ENCODE measurements at regions not wholly inside any gene's neighbourhood (a gene's known extent, or its start where the extent isn't known, plus 50 kb on each side); places are given as distances from the start of the nearest gene placed in this dataset.

- no peak for DNase-seq
- in situ Hi-C loops (cut with HindIII; ENCODE audit: low pct_ligation_motif_present, low pct_unique_long_range_greater_than_20kb, low sequenced_read_pairs), result no loop called here
These were observed 139.6 kb downstream of the FAT3 start for GRCh38 chr11:92364177-92364576.

DNA sequence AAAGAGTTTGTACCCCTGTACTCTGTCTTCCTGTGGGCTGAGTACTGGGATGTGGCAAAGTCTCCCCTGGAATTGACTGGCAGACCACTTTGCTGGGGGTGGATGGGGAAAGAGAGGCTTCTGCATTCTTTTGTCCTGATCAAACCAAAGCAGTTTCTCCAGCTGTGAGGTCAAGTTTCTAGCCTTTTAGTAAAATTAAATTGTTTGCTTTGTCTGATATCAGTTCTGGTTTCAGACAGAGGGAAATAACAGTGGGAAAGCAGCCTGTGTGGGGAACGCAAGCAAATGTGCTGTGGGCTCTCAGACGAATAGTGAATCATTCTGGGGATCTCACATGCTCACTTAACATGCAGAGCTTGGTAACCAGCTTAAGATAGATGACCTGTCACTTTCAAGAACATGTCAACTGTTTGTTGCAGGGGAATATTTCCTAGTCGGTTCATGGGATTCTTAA is 151.6 kb downstream of the FAT3 start:
- in situ Hi-C loops (cut with HindIII; ENCODE audit: low pct_ligation_motif_present, low pct_unique_long_range_greater_than_20kb, low sequenced_read_pairs), result no loop called here
- DNase-seq, result no peak

- in situ Hi-C loops (cut with HindIII; ENCODE audit: low pct_ligation_motif_present, low pct_unique_long_range_greater_than_20kb, low sequenced_read_pairs), result no loop called here
- DNase-seq, result no peak
These were observed 152.1 kb downstream of the FAT3 start for GRCh38 chr11:92376680-92377079.

- in situ Hi-C loops (cut with HindIII; ENCODE audit: low pct_ligation_motif_present, low pct_unique_long_range_greater_than_20kb, low sequenced_read_pairs), result no loop called here
- no peak for DNase-seq
These were observed 156.3 kb downstream of the FAT3 start for GRCh38 chr11:92380882-92381281.

GRCh38 chr11:92382311-92382710 is 157.7 kb downstream of the FAT3 start:
- no peak for DNase-seq
- in situ Hi-C loops (cut with HindIII; ENCODE audit: low pct_ligation_motif_present, low pct_unique_long_range_greater_than_20kb, low sequenced_read_pairs), result no loop called here

GRCh38 chr11:92383430-92383829 is 158.8 kb downstream of the FAT3 start:
- no peak for DNase-seq
- in situ Hi-C loops (cut with HindIII; ENCODE audit: low pct_ligation_motif_present, low pct_unique_long_range_greater_than_20kb, low sequenced_read_pairs), result no loop called here

DNA sequence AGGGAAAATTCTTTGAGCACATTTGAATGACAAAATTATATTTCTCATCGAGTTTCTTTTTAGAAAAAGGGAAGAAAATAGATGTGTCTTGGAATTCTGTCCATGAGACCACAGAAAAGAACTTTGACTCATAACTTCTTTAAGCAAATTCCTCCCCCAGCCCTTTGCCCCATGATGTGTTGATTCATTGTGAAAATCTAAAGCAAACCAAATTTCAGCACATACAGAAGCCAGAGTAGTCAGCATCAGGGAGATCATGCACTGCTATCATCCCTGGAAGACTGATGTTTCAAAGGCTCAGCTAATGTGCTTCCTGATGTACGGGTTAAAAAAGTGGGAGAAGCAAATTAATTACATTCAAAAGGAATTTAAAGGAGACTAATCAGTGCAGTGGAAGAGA is 159.7 kb downstream of the FAT3 start:
- DNase-seq, result no peak
- in situ Hi-C loops (cut with HindIII; ENCODE audit: low pct_ligation_motif_present, low pct_unique_long_range_greater_than_20kb, low sequenced_read_pairs), result no loop called here

DNA sequence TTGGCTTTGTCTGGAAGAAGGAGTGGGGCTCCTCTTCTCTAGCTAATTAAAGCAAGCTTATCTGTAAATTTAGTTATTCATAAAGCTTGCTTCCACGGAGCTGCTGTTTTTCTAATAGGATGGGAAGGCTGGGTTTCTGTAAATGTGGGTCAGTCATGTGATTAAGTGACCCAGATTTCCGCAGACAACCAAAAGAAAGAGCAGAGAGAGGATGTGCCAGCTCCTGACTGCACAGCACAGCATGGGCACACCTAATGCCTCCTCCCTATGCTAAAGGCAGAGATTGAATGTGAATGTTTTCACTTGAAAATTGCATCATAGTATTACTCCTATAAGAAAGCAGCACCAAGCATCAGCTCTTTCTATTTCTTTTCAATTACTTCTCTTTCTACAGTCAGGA is 160.2 kb downstream of the FAT3 start:
- no peak for DNase-seq

DNA sequence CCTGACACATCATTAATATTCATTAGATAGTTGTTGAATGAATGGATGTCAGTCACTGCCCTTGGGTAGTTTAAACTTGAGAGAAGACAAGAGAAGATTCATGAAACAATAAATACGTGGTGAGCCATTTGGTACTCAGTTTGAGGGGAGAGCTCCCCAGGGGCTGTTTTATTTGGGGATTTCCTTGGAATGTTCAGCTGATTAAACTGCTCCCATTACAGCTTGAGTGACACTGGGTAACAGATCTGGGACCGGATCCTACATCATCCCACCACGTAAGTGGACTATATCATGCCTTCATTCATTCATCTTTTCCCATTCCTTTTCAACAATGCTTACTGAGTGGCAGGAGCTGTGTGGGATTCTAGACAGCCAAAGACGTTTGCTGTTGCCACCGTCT is 162.0 kb downstream of the FAT3 start:
- in situ Hi-C loops (cut with HindIII; ENCODE audit: low pct_ligation_motif_present, low pct_unique_long_range_greater_than_20kb, low sequenced_read_pairs), result no loop called here
- DNase-seq, result no peak

More for the DNA sequence above, 160.2 kb downstream of the FAT3 start:
- in situ Hi-C loops (cut with HindIII; ENCODE audit: low pct_ligation_motif_present, low pct_unique_long_range_greater_than_20kb, low sequenced_read_pairs), result no loop called here

DNA sequence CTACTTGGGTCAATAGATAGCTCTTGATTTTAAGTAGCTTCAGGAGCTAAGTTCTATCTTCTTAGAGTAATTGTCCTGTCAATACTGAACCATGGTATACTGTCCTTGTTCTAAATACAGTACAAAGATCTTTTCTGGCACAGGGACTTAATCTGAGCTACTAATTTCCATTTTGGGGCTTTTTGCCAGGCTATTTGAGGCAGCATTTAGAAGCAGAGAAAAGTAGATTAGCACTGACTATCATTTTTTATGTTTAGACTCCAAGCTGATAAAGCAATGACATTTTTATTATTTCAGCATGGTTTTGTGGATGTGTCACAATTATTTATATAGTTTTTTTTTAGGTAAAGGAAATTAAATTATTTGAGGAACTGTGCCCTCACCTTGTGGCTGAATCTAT is 163.2 kb downstream of the FAT3 start:
- no peak for DNase-seq
- in situ Hi-C loops (cut with HindIII; ENCODE audit: low pct_ligation_motif_present, low pct_unique_long_range_greater_than_20kb, low sequenced_read_pairs), result no loop called here

- in situ Hi-C loops (cut with HindIII; ENCODE audit: low pct_ligation_motif_present, low pct_unique_long_range_greater_than_20kb, low sequenced_read_pairs), result no loop called here
- no peak for DNase-seq
These were observed 163.8 kb downstream of the FAT3 start for GRCh38 chr11:92388380-92388779.

GRCh38 chr11:92390783-92391182 is 166.2 kb downstream of the FAT3 start:
- DNase-seq, result no peak
- in situ Hi-C loops (cut with HindIII; ENCODE audit: low pct_ligation_motif_present, low pct_unique_long_range_greater_than_20kb, low sequenced_read_pairs), result no loop called here

DNA sequence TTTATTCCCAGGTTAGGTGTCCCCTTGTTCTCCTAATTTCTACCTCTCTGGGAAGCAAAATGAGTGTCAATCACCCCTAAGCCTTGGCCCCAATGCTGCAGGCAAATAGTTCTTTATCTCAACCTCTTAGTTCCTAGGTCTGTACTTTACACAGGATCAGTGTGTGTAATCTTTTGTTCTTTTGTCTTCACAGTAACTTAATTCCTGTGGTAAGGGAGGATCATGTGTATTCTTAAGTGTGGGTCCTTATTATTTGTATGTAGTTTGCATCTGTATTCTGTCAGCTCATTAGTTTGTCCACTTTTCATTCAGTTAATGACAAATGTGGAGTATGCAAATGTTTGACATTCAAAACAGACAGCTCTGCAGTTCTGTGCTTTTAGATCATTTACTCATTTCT is 166.7 kb downstream of the FAT3 start:
- no peak for DNase-seq
- in situ Hi-C loops (cut with HindIII; ENCODE audit: low pct_ligation_motif_present, low pct_unique_long_range_greater_than_20kb, low sequenced_read_pairs), result no loop called here

DNA sequence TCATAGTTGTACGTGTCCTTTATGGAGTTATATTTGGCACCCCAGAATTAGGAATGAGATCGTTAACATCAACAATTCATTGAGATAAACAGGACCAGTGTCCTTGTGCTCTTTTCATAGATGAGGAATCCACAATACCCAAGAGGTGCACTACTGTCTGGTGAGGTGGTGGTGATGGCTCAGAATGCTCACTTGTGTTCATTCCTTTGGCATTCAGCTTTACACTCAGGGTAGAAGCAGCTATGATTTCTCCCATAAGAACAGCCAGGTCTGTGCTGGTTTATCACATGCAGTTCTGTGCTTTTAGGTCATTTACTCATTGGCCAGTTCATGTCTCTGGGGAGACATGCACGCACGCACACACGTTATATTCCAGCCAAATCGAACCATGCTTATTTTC is 167.2 kb downstream of the FAT3 start:
- no peak for DNase-seq
- in situ Hi-C loops (cut with HindIII; ENCODE audit: low pct_ligation_motif_present, low pct_unique_long_range_greater_than_20kb, low sequenced_read_pairs), result no loop called here

DNA sequence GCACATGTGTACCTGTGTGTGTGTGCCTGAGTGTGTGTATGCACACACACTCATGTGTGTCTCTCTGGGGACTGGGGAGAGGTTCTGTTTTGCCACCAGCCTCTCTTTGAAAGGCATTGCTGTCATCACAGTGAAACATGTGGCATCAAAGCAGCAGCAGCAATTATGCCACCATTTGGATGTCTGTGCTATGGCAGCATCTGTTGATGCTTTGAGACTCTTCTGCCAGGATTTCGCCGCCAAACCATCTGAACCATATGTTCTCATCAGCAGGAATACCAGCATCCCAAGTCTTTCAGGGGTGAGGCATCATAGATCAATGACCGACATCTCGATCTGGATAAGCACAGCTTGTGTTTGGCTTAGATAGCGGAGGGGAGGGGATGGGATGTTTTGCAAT is 168.6 kb downstream of the FAT3 start:
- no peak for DNase-seq
- in situ Hi-C loops (cut with HindIII; ENCODE audit: low pct_ligation_motif_present, low pct_unique_long_range_greater_than_20kb, low sequenced_read_pairs), result no loop called here

DNA sequence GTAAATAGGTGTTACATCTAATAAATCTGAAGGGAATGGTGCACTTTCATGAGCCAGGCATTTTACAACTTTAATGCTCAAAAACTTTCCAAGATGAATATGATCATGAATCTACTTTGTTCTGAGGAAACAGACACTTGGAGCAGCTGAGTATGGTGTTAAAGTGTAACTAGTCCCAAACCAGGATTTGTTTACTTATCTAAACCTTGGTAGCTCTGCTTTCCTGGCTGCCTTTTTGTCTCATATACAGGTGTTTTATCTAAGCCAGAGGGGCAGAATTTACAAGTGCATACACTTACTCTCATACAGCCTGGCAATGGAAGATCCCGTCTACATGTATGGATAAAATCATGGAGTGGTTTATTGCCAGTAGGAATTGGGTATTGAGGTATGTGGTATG is 171.5 kb downstream of the FAT3 start:
- in situ Hi-C loops (cut with HindIII; ENCODE audit: low pct_ligation_motif_present, low pct_unique_long_range_greater_than_20kb, low sequenced_read_pairs), result no loop called here
- no peak for DNase-seq

DNA sequence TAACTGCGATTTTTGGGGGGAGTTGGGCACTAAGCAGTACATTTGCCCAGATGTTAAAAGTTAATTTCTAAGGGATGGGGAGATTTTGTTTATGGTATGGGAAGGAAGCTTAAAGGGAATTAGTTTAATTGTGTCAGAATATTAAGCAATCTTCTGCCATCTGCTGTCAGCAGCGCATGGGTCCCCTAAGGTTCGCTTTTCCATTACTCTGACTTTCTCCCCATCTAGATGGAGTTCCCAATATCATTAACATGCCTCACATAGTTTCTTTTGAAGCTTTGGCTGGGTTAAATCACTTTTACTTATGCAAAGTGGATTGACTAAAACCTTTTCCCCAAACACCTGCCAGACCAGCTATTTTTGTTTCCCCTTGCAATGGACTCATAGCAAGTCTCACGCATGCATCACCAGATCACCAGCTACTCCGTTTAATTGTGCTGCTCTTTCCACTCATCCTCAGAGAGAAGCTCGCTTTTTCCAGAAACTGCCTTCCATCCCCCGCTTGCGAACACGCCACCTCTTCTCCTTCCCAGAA is 172.7 kb downstream of the FAT3 start:
- in situ Hi-C loops (cut with HindIII; ENCODE audit: low pct_ligation_motif_present, low pct_unique_long_range_greater_than_20kb, low sequenced_read_pairs), result no loop called here
- DNase-seq, result no peak

DNA sequence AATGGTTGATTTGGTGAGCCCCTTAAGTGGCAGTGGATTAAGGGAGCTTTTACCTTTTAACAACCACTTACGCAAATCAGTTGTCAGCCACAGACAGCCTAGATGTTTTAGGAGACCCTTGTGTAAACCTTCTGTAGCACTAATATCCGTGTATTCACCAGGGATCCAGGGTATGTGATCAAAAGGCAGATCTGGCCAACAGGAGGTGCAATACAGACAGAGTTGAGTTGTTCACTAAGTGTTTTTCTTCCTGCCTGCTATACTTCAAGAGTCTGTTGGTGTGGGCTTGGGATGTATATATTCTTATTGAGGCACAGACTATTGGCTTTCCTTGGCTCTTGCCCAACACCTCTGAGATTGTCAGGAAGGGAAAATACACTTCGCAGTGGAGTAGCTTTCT is 175.1 kb downstream of the FAT3 start:
- no peak for DNase-seq
- in situ Hi-C loops (cut with HindIII; ENCODE audit: low pct_ligation_motif_present, low pct_unique_long_range_greater_than_20kb, low sequenced_read_pairs), result no loop called here

GRCh38 chr11:92401520-92401919 is 176.9 kb downstream of the FAT3 start:
- in situ Hi-C loops (cut with HindIII; ENCODE audit: low pct_ligation_motif_present, low pct_unique_long_range_greater_than_20kb, low sequenced_read_pairs), result no loop called here

DNA sequence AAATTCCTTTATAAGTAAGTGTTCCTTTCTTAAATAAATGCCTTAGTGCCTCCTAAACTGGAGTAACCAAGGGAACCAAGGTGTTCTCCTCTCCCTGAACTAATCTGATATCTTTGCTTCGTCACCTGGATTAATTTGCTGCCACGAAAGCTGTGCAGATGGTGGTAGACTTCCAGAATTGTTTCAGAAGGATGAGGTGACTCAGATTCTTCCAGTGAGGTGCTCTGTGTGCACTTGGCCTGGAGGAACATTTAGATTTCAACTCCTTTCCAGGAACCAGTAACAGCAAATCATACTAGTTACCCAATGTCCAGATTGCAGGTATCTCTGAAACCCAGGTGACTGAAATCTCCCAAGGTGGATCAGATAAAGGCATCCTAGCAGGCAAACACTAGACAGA is 181.9 kb downstream of the FAT3 start:
- no peak for DNase-seq
- in situ Hi-C loops (cut with HindIII; ENCODE audit: low pct_ligation_motif_present, low pct_unique_long_range_greater_than_20kb, low sequenced_read_pairs), result no loop called here

More at GRCh38 chr11:92401520-92401919, 176.9 kb downstream of the FAT3 start:
- DNase-seq, result no peak

DNA sequence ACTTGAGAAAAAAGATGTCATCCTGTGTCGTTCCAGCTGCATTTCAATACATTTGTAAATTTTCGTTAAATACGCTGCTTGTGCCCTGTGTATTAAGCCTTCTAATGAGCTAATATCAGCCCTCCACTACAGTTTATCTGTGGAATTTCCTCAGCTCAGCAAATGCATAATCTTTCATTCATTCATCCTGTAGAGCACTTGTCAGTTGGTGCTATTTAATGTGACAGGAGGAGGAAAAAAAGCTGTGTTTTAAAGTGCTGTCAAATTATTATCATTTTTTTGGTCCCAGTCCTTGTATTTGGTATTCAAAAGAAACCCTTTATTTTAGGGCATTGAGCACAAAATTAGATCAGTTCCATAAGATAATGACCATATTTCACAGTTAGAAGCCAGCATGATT is 184.7 kb downstream of the FAT3 start:
- in situ Hi-C loops (cut with HindIII; ENCODE audit: low pct_ligation_motif_present, low pct_unique_long_range_greater_than_20kb, low sequenced_read_pairs), result no loop called here
- no peak for DNase-seq
